Breast epithelium (tissue), 3 donors: ENCODE measurements at regions not wholly inside any gene's neighbourhood (a gene's known extent, or its start where the extent isn't known, plus 50 kb on each side); places are given as distances from the start of the nearest gene placed in this dataset.

Source experiments
- CTCF ChIP-seq, 3 donors: fragments of 450-650 bp; IDR thresholded peaks; one replicate each; pipeline ENCODE4 v1.5.1; 2016 to 2017; ENCODE audit warnings: antibody characterized with exemption in 3 of 3, mild to moderate bottlenecking in 3 of 3, moderate library complexity in 3 of 3
- POLR2A ChIP-seq: fragments of 450-650 bp; IDR thresholded peaks from one replicate; pipeline ENCODE4 v1.6.1; 2016; ENCODE audit warnings: antibody characterized with exemption, mild to moderate bottlenecking, moderate library complexity

DNA sequence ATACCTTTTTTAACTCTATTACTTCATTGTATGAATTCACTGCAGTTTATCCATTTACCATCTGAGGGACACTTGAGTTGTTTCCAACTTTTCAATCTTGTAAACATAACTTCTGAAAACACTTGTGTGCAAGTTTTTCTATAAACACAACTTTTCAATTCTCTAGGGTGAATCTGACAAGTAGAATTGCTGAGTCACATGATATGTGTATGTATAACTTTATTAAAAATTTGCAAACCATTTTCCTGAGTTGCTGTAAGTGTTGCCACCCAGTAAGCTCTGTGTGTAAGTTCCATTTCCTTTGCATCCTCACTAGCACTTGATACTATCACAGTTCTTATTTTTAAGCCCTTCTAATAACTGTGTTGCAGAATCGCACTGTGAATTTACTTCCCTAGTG, 1415.6 kb upstream of the ATXN8OS start:
- no peak for TF ChIP-seq POLR2A
- TF ChIP-seq CTCF (IDR thresholded peaks at IDR 0.05) = no peak
